ENCODE measurements at regions not wholly inside any gene's neighbourhood (a gene's known extent, or its start where the extent isn't known, plus 50 kb on each side); places are given as distances from the start of the nearest gene placed in this dataset.

- TF ChIP-seq CTCF (IDR thresholded peaks at IDR 0.05) (no peak), POLR2AphosphoS5 (IDR thresholded peaks at IDR 0.05) (no peak), POLR2A (IDR thresholded peaks at IDR 0.05) (no peak)
Observed at GRCh38 chr4:90039122-90039521, 88.1 kb upstream of the CCSER1 start.
